CD4-positive, alpha-beta T cell treated with Interferon alpha-2 for 1 hour (primary cell): ENCODE measurements at regions not wholly inside any gene's neighbourhood (a gene's known extent, or its start where the extent isn't known, plus 50 kb on each side); places are given as distances from the start of the nearest gene placed in this dataset.
"Not testable (repeated sequence)": the region's sequence is repeated elsewhere in the genome, so short reads cannot be mapped to it uniquely, and the experiment has no call there.

Experiments used
- DNase-seq, 2 donors: peaks; one replicate each; pipeline ENCODE4 v3.0.0-alpha.2; 2020 to 2022

DNA sequence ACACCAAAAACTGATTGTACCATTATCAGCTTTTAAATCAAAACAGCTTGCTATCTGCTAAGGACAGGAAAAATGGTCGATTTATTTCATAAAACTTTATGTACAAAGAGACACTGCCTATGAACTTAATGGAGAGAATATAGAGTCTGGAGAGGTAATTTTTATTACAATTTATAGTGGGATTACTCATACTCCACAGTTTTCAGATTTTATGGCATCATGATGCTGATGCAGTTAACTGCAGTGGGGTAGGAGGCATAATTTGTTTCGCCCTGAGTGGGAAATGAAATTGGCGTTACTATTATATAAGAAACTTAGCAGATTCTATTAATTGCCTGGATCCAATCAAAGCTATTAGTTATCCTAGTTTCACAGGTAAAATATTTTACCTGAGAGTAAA lies 301.4 kb downstream of the KLF12 start:
- DNase-seq = no peak

DNA sequence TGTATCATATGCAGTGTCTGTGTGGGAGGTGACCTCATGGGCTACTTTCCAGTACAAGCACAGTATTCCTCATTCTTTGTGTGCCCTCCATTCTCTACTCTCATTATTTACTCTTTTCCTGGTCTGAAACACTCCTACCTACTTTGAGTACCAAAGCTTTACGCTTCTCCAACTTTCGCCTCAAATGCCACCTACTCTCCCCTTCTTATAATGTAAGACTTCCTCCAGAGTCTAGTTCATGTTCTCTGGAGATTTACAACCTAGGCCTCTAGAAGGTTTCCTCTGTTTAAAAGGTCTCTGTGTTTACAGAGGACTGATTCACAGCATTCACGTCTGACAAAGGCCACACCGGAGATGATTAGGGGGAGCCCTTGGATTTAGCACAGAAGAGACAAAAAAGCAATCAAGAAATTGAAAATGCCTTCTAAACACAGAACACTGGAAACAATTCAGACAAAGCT lies 302.0 kb downstream of the KLF12 start:
- no peak for DNase-seq

DNA sequence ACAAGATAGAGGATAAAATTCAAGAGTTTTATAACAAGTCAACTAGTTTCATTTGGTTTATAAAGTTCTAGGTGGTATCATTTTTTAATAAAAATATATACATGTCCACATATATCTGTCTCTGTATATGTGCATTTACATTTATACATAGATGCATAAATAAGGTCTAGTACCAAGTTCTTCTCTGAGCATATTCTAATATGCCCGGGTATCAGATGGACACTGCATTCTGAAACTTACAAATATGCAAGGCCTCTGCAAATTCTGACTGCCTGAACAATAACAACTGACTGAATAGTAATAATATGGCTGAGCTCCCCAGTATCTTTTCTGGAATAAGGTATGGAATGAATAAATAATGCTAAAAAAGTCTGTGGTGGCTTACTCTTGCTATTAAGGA lies 304.8 kb downstream of the KLF12 start:
- DNase-seq = no peak

DNA sequence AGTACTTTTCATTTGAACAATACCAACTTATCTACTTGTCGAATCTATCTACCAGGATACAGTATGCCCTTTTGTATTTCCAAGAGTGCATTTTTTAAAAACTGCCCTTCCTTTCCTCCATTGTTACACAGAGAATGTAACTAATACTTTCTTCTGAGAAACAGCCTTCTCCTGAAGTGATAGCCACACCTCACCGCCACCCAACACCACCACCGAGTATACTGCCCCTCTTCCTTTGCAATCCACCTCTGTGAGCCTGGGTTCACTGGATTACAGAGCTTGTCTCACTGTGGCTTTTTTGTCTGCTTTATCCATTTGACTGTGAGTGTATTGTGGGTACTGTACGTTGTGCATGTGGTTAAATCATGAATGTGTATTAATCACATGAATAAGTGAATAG lies 305.4 kb downstream of the KLF12 start:
- DNase-seq = no peak

DNA sequence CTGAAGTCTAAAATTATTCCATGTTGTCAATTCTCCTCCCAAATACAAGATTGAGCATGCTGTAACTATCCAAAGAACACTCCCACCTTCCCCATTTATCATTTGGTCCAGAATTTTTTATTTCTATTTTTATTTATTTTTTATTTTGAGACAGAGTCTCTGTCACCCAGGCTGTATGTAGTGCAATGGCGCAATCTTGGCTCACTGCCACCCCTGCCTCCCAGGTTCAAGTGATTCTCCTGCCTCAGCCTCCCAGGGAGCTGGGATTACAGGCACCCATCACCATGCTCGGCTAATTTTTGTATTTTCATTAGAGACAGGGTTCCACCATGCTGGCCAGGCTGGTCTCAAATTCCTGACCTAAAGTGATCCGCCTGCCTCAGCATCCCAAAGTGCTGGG lies 306.8 kb downstream of the KLF12 start:
- DNase-seq = no peak

DNA sequence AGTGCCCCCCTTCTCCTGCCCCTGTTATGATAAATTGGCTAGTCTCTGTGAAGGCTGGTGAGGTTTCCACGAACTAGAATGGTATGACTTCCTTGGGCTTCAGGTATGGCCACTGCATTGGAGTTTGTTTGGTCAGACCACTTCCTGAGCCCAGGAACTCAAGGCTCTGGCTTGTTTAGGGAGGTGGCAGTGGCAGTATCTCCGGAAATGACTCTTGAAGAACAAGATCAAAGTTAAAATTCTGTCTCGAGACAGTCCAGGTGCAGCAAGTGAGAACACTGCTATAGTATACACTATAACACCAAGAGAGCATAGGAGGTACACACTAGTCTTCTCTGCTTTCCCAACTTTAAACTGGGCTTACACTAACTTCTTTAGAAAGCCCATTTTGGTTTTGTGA lies 309.1 kb downstream of the KLF12 start:
- DNase-seq = peak in 1 of 2 donors; percentile 30

DNA sequence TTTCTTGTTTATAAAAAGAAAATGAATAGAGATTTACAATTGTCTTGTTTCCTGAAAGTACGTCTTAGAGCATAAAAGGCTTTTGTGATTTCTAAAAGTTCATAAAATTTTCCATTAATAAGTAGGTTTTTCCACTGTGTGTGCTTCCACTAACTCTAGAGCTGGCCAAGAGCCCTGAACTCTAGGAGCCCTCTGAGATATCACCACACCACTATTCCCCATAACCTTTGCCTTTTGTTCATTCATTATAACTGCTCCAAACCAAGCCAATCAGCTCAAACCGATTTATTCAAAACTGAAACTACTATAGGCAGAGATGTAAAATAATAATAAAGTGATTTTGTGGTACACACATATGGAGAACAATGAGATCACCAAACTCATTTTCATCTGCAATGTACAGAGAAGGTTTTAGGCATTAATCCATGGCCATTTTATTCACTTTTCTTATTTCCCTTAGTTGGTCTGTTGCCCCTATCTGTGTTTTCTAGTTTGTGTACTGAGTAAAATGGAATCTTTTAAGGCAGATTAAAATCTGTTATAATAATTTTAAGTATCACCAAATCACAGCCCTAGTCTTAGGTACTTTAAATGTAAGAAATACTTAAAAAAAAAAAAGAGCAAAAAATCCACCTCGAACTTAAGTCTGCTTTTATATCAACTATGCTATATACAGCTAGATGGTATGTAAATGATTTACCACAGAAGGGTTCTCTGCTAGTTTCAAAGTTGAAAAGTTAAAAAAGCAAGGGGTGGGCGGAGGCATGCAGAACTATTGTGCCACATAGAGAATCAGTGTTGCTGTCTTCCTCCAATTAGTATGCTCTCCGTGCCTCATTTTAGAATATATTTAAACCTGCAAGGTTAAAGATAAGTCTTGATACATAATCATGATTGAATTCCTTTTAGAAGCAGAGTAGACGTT lies 311.3 kb downstream of the KLF12 start:
- DNase-seq = no peak

DNA sequence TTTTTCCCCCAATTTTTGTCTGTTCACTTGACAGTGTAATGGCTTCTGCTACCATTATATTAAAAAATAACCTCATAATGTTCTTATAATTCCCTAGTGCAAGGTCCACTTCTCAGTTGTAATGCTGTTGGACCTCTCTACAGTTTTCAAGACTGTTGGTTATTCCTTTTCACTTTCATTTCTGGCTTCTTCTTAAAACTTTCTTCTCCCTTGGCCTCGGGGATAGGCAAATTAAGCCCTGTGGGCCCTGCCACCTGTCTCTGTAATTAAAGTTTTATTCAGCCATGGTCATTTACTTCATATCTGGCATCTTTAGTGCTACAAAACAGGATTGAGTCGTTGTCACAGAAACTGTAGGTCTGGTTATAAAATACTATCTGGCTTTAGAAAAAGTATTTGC lies 313.5 kb downstream of the KLF12 start:
- no peak for DNase-seq

DNA sequence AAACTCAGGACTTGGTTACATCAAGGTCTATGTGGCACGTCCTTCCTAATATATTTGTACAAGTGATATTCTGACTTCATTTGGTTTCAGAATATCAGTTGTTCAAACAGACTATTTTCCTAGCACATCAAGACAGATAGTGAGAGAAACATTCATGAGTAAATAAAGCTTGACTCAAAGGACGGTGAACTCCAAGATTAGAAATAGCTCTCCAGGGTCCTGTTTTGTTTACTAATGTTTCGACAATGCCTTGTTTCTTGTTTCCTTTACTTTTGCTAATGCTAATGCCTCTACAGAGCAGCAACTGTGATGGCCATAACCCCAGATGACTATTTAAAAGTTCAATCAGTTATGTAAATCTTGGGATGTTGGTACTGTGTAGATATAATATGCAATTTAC lies 313.9 kb downstream of the KLF12 start:
- DNase-seq = no peak

DNA sequence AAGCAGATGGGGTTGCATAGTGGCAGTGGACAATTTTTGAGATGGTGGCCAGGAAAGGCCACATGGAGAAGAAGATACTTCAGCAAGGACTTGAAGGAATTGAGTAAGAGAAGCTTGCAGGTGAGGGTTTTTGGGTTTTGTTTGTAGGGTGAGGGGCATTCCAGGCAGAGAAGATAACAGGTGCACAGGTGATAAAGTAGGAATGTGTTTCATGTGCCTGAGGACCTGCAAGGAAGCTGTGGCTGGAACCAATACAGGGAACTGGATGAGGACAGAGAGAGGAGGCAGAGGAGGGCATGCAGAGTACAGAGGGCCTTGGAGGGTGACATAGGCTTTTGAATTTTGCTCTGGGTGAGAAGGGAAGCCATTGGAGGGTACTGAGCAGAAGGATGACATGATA lies 314.5 kb downstream of the KLF12 start:
- DNase-seq = no peak

DNA sequence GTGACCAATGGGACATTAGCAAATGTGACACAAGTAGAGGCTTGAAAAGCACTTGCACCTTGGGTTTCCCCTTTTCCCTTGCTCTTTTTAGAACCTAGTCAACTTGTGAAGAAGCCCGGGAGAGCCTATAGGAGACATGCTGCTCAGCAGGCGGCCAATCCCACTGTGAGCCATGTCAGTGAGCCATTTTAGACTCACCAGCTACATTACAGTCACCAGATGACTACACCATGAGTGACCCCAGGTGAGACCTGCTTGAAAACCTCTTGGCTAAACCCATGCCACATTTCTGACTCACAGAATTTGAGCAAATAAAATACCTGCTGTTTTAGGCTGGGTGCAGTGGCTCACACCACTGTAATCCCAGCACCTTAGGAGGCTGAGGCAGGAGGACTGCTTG lies 317.5 kb downstream of the KLF12 start:
- no peak for DNase-seq

DNA sequence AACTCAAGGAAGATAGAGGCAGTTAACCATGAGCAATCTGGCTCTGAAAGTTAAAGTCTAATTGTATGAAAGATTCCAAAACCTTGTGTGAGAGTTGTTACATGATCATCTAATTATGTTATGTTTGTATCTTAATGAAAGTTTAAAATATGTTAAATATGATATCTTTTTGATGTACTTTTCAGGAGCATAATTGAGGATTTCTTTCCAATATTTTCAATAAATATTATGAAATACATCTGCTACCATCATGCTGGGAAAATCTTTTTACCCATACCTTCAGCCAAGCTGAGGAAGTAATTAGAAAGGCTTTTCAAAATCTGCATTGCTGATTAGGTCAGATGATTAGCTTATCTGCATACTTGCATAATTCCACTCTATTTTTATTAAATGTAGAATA lies 318.4 kb downstream of the KLF12 start:
- DNase-seq = no peak

DNA sequence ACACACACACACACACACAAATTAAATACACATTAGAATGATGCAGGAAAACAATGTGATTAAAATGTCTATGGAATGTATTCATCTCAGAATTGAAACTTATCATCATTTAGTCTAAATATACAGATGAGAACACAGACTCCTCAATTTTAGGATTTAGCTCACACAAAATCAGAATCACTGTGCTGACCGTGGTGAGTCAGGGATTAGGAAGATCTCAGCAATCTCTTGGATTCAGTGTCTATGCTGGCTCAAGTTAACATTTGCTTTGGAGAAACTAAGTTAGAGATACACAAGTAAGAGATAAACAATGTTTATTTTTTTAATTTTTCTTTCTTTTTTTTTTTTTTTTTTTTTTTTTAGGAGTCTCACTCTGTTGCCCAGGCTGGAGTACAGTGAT lies 323.6 kb downstream of the KLF12 start:
- DNase-seq = no peak

DNA sequence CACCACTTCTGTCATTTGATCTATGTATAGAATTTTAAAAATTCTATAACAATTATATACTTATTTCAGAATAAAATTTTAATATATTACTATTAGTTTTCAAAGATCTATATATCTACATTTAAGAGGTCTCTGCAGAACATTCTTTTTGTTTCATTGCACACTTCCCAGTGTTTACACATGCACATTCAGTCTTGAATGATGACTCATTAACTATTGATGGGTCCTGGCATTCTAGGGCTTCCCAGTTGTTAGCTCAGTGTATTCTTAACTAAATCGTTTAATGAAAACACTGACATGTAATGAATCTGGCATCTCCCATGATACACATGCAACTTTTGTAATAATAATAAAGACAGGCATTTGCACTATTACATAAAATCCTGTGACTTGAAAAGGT lies 324.6 kb downstream of the KLF12 start:
- no peak for DNase-seq

DNA sequence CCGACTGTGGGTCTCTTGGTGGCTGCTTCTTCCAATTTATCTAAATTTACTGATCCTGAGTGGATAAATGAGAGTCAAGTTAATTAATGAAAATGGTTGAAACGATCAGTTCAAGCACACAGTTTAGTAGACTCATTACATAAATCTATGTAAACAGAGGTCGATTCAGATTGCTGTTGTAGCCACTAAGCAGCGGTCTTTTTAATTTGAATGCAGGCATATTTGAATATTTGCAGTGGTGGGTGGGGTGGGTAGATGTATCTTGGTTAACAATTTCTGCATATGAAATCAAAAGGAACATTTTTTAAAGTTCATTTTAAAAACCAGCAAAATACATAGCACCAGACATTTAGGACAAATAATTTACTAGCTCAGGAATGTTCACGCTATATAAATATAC lies 325.9 kb downstream of the KLF12 start:
- DNase-seq = no peak

DNA sequence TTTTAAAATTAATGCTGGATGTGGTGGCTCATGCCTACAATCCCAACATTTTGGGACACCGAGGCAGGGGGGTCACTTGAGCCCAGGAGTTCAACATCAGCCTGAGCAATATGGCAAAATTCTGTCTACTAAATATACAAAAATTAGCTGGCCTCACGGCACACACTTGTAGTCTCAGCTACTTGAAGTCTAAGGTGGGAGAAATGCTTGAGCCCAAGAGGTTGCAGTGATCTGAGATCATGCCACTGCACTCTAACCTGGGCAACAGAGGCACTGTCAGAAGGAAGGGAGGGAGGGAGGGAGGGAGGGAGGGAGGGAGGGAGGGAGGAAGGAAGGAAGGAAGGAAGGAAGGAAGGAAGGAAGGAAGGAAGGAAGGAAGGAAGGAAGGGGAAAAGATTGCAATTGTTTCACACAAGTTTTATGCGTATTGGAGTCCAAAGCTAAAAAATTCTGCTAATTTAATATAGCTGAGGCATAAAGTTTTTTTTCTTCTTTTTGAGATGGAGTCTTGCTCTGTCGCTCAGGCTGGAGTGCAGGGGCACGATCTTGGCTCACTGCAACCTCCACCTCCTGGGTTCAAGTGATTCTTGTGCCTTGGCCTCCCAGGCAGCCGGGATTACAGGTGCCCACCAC lies 328.8 kb downstream of the KLF12 start:
- DNase-seq = not testable (repeated sequence)

DNA sequence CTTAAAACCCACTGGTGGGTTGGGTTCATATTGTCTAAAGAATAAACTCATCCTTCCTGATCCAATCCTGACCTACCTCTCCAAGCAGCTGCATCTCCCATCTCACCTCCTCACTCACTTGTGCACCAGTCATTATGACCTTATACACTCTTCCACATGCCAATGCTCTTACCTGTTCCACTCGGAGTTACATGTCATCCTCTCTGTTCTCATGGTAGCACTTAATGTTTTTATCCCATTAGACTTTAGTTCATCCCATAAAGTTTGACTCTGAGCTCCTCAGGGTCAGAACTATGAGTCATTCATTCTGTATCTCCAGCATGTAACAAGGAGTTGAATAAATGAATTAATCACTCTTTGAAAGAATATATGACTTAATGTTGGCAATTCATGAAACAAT lies 330.2 kb downstream of the KLF12 start:
- DNase-seq = no peak

DNA sequence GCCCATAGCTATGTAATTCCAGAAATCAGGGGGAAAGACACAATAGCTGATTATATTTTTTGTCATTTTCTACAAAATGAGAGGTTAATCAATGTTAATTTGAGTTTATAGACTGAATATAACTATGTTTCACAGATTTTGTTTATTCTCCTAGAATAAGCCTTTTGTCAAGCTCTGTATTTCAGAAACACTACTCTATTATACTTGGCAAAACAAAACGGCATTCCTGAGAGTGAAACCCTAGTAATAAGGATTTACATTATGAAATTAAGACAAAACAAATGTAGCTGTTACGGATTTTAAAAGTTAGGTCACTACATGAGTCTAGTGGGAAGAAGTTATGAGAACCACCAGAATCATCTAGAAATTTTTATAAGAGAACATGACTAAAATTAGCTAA lies 334.2 kb downstream of the KLF12 start:
- no peak for DNase-seq

DNA sequence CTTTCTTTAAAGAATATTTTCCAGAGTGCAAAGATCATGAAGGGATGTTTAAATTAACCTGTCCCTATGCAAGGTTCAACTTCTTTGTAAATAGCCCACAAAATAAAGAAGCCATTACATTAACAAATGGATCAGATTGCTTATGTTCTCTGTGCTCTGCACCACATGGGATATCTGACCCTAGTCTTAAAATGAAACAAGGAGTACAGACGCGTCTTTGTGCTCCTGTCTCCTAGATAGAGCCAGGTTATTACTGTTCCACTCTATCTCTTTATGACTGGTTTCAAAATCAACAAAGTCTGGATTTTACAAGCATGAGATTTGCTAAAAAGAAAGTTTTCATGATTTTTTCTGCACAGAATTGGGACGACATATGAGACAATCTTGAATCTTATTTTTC lies 339.4 kb downstream of the KLF12 start:
- DNase-seq = no peak

DNA sequence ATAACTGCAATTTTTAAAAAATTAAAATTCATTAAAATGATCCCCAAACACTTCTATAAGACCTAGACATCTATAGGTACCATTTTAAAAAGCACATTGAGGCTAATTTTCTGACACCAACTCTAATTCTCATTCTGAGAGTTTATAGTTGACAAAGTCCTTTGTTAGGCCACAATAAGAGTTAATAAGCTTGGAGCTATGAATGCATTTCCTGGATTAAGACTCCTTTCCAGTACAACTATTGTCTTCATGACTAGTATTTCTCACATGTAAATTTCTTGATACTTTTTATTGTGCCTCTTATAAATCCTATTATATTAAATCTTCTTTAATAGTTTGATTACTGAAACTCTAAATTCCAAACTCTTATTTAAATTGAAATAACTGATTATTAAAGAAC lies 340.8 kb downstream of the KLF12 start:
- no peak for DNase-seq

DNA sequence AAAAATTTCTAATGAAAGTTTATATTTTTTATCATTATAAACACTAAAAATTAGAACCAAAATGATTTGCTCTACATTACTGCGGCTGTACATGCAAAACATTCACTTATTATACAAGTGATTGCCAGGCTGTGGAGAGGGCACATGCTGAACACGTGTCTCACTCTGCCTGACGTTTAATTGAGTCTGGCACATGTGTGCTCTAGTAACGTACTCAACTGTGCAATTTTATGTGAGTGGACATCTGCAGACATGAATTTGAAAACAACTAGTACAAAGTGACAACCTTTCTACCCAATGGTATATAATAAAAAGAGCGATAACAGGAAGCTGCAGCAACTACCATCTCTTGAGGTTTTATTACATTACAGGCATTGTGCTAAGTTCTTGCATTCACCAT lies 341.4 kb downstream of the KLF12 start:
- DNase-seq = no peak

DNA sequence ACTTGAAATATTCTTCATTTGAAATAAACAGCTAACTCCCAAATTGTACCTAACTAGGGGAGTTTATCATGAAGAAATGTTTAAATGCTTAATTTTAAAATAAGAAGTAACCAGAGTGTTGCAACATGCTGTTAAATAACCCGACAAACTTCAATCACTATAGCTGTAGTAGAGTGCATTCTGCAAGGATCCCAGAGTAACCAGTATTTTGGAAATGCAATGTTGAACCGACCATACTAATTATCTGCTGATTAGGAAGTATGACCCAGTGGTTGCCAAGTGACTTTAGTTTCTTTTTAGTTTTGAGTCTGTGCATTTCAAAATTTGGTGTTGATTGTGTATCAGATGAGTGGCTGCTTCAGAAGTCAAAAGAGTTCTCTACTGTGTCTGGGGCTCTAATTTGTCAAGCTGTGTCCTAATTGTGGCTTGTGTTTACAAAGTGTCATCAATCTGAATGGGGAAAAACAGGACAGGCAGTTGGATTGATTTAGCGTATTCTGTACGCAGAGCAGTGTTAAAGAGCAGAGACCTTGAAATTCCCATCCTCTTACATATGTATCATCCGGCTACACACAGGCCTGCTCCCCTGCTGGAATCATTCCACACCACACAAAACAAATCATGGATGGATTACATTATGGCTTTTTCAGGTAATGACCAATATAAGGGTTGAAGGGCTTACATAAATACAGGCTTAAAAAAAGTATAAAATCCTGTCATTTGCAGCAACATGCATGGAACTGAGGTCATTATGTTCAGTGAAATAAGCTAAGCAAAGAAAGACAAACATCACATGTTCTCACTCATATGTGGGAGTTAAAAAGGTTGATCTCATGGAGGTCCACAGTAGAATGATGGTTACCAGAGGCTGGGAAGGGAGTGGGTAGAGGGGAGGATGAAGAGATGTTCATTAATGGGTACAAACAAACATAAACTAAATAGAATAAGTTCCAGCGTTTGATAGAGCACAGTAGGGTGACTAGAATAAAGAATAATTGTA lies 351.5 kb downstream of the KLF12 start:
- DNase-seq = no peak

DNA sequence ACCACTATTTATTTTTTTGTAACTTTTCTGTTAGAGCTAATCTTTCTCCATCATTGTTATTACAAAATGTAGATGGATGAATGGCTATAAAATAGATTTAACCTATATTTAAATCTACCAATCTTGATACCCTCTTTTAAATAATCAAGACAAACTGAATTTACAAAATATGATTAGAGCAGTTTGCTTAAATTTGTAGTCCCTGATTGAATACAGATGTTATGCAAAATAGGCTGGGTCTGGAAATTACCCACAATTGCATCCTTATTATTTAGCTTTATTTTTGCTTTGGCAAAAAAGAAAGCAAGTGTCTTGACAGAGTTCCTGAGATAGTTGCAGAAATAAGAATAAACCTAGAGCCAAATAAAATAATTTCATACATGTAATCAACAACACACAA lies 352.8 kb downstream of the KLF12 start:
- DNase-seq = no peak
